ENCODE measurements at regions not wholly inside any gene's neighbourhood (a gene's known extent, or its start where the extent isn't known, plus 50 kb on each side); places are given as distances from the start of the nearest gene placed in this dataset.

- H3K9me2 ChIP-seq (replicated peaks; ENCODE audit: low read length), result no peaks in the 10 kb centered on the region
- POLR2A ChIA-PET (ENCODE audit: unreplicated experiment), result no interaction called here
Observed at GRCh38 chr14:42000450-42000849, 393.8 kb downstream of the LRFN5 start.

GRCh38 chr14:41993687-41994086 is 387.0 kb downstream of the LRFN5 start:
- no peak overlapping the region for H3K4me2 ChIP-seq (ENCODE audit: low read length)
- no peak overlapping the region for H3K4me3 ChIP-seq (ENCODE audit: low read length)
- DNase-seq (no peak), ATAC-seq (no peak)
- ChIA-PET CTCF (no interaction called here), POLR2A (ENCODE audit: unreplicated experiment) (no interaction called here)
- no peaks in the 10 kb centered on the region for H3K9me3 ChIP-seq (ENCODE audit: low read length)
- TF ChIP-seq EZH2phosphoT487 (IDR thresholded peaks at IDR 0.05; ENCODE audit: borderline replicate concordance, low read length) (no peak), EZH2 (IDR thresholded peaks at IDR 0.05; ENCODE audit: low read length, unreplicated experiment) (no peak), CTCF (conservative IDR thresholded peaks at IDR 0.05; ENCODE audit: low read depth, low read length) (no peak)
- intact Hi-C loops (cut with micrococcal nuclease), result no loop called here
- no peaks in the 10 kb centered on the region for H4K20me1 ChIP-seq (ENCODE audit: low read length)
- H3K27ac ChIP-seq (ENCODE audit: low read length), result no peak overlapping the region
- no peaks in the 10 kb centered on the region for H3K27me3 ChIP-seq (ENCODE audit: low read length)
- H3K9ac ChIP-seq (ENCODE audit: low read length), result no peak overlapping the region
- no peaks in the 10 kb centered on the region for H3K9me2 ChIP-seq (replicated peaks; ENCODE audit: low read length)
- H3K36me3 ChIP-seq (ENCODE audit: low read depth, low read length), result no peaks in the 10 kb centered on the region
- no peaks in the 10 kb centered on the region for H3K4me1 ChIP-seq (ENCODE audit: insufficient read depth, low read length)
- no peaks in the 10 kb centered on the region for H3K79me2 ChIP-seq (ENCODE audit: low read length)
- BruUV-seq (replicated peaks), result no TSS peak
- H2AFZ ChIP-seq (ENCODE audit: low read length), result no peak overlapping the region
- no peaks in the 10 kb centered on the region for H3F3A ChIP-seq (ENCODE audit: low read length, unreplicated experiment)

More at GRCh38 chr14:42000450-42000849, 393.8 kb downstream of the LRFN5 start:
- TF ChIP-seq CTCF (conservative IDR thresholded peaks at IDR 0.05; ENCODE audit: low read depth, low read length) (no peak), EZH2phosphoT487 (IDR thresholded peaks at IDR 0.05; ENCODE audit: borderline replicate concordance, low read length) (no peak), EZH2 (IDR thresholded peaks at IDR 0.05; ENCODE audit: low read length, unreplicated experiment) (no peak)
- CTCF ChIA-PET, result no interaction called here
- Histone ChIP-seq H3K9me3 (ENCODE audit: low read length) (no peaks in the 10 kb centered on the region), H3K27ac (ENCODE audit: low read length) (no peak overlapping the region), H3K4me1 (ENCODE audit: insufficient read depth, low read length) (peaks cover 26% of the 10 kb centered on the region), H3K9ac (ENCODE audit: low read length) (no peak overlapping the region), H3K4me2 (ENCODE audit: low read length) (no peak overlapping the region), H3K27me3 (ENCODE audit: low read length) (no peaks in the 10 kb centered on the region), H4K20me1 (ENCODE audit: low read length) (no peaks in the 10 kb centered on the region), H3K79me2 (ENCODE audit: low read length) (no peaks in the 10 kb centered on the region), H3F3A (ENCODE audit: low read length, unreplicated experiment) (no peaks in the 10 kb centered on the region), H2AFZ (ENCODE audit: low read length) (no peak overlapping the region), H3K36me3 (ENCODE audit: low read depth, low read length) (no peaks in the 10 kb centered on the region), H3K4me3 (ENCODE audit: low read length) (no peak overlapping the region)
- no TSS peak for BruUV-seq (replicated peaks)
- ATAC-seq (peak; percentile 51), DNase-seq (peak; percentile 73)
- intact Hi-C loops (cut with micrococcal nuclease), result no loop called here

- H3K4me1 ChIP-seq (ENCODE audit: insufficient read depth, low read length), result peaks cover 16% of the 10 kb centered on the region
- no peaks in the 10 kb centered on the region for H3F3A ChIP-seq (ENCODE audit: low read length, unreplicated experiment)
- intact Hi-C loops (cut with micrococcal nuclease), result loop anchor here (1.0 kb wide), 2 partner anchors 29 to 61 kb away; no protein-coding TSS in a partner anchor
- peak; percentile 75 for DNase-seq
- H3K9me3 ChIP-seq (ENCODE audit: low read length), result no peaks in the 10 kb centered on the region
- ATAC-seq, result peak; percentile 99
- H3K27me3 ChIP-seq (ENCODE audit: low read length), result no peaks in the 10 kb centered on the region
- TF ChIP-seq EZH2 (IDR thresholded peaks at IDR 0.05; ENCODE audit: low read length, unreplicated experiment) (no peak), EZH2phosphoT487 (IDR thresholded peaks at IDR 0.05; ENCODE audit: borderline replicate concordance, low read length) (no peak), CTCF (conservative IDR thresholded peaks at IDR 0.05; ENCODE audit: low read depth, low read length) (no peak)
- 0 out of 2 replicates have a peak overlapping the region, but pooled peaks have one; percentile 20 for H3K4me2 ChIP-seq (ENCODE audit: low read length)
- ChIA-PET CTCF (no interaction called here), POLR2A (ENCODE audit: unreplicated experiment) (no interaction called here)
- no peaks in the 10 kb centered on the region for H4K20me1 ChIP-seq (ENCODE audit: low read length)
- no peak overlapping the region for H3K4me3 ChIP-seq (ENCODE audit: low read length)
- no peak overlapping the region for H2AFZ ChIP-seq (ENCODE audit: low read length)
- no peak overlapping the region for H3K9ac ChIP-seq (ENCODE audit: low read length)
- no peaks in the 10 kb centered on the region for H3K79me2 ChIP-seq (ENCODE audit: low read length)
- BruUV-seq (replicated peaks), result no TSS peak
- H3K9me2 ChIP-seq (replicated peaks; ENCODE audit: low read length), result no peaks in the 10 kb centered on the region
- H3K36me3 ChIP-seq (ENCODE audit: low read depth, low read length), result no peaks in the 10 kb centered on the region
- H3K27ac ChIP-seq (ENCODE audit: low read length), result no peak overlapping the region
Observed at GRCh38 chr14:41986700-41987099, 380.0 kb downstream of the LRFN5 start.

Data from PC-3 (cell line).